HG03064 (cell line): ENCODE measurements at regions not wholly inside any gene's neighbourhood (a gene's known extent, or its start where the extent isn't known, plus 50 kb on each side); places are given as distances from the start of the nearest gene placed in this dataset.
"Not testable (repeated sequence)": the region's sequence is repeated elsewhere in the genome, so short reads cannot be mapped to it uniquely, and the experiment has no call there.

ENCODE experiments used
- ATAC-seq: cut with Tn5 transposase; IDR thresholded peaks from one replicate; pipeline ENCODE4 v1.9.1; 2021; ENCODE audit warnings: low read depth; ENCODE audit not compliant: unreplicated experiment

- no peak for ATAC-seq
Measured at GRCh38 chr4:162945713-162946112, 221.0 kb downstream of the NAF1 start.

GRCh38 chr4:162943263-162943662 is 223.4 kb downstream of the NAF1 start:
- no peak for ATAC-seq

- ATAC-seq = no peak
Measured at GRCh38 chr4:162938738-162939485, 227.8 kb downstream of the NAF1 start.

GRCh38 chr4:162935214-162935613 is 231.5 kb downstream of the NAF1 start:
- ATAC-seq = no peak

- ATAC-seq = no peak
Measured at GRCh38 chr4:162931286-162931685, 235.4 kb downstream of the NAF1 start.

- no peak for ATAC-seq
Measured at GRCh38 chr4:162921178-162921785, 245.4 kb downstream of the NAF1 start.

- ATAC-seq = no peak
Measured at GRCh38 chr4:162920649-162921048, 246.0 kb downstream of the NAF1 start.

GRCh38 chr4:162912482-162912881 is 254.2 kb downstream of the NAF1 start:
- ATAC-seq = no peak

GRCh38 chr4:162911349-162911748 is 255.3 kb downstream of the NAF1 start:
- no peak for ATAC-seq

GRCh38 chr4:162909952-162910351 is 256.7 kb downstream of the NAF1 start:
- ATAC-seq = no peak

- no peak for ATAC-seq
Measured at GRCh38 chr4:162894387-162894786, 272.3 kb downstream of the NAF1 start.

- peak; percentile 100 for ATAC-seq
Measured at GRCh38 chr4:162891788-162892707, 274.6 kb downstream of the NAF1 start.

GRCh38 chr4:162878096-162878495 is 288.6 kb downstream of the NAF1 start:
- ATAC-seq = no peak

- ATAC-seq = no peak
Measured at GRCh38 chr4:162874748-162875147, 291.9 kb downstream of the NAF1 start.

- no peak for ATAC-seq
Measured at GRCh38 chr4:162871990-162872389, 294.7 kb downstream of the NAF1 start.

- ATAC-seq = no peak
Measured at GRCh38 chr4:162869157-162869556, 297.5 kb downstream of the NAF1 start.

- no peak for ATAC-seq
Measured at GRCh38 chr4:162866565-162866964, 300.1 kb downstream of the NAF1 start.

GRCh38 chr4:162865102-162865501 is 301.6 kb downstream of the NAF1 start:
- no peak for ATAC-seq

- ATAC-seq = no peak
Measured at GRCh38 chr4:162853788-162854187, 312.9 kb downstream of the NAF1 start.

- ATAC-seq = no peak
Measured at GRCh38 chr4:162852642-162853041, 314.0 kb downstream of the NAF1 start.

GRCh38 chr4:162851241-162851758 is 315.4 kb downstream of the NAF1 start:
- not testable (repeated sequence) for ATAC-seq
